ENCODE measurements at regions not wholly inside any gene's neighbourhood (a gene's known extent, or its start where the extent isn't known, plus 50 kb on each side); places are given as distances from the start of the nearest gene placed in this dataset.

DNA sequence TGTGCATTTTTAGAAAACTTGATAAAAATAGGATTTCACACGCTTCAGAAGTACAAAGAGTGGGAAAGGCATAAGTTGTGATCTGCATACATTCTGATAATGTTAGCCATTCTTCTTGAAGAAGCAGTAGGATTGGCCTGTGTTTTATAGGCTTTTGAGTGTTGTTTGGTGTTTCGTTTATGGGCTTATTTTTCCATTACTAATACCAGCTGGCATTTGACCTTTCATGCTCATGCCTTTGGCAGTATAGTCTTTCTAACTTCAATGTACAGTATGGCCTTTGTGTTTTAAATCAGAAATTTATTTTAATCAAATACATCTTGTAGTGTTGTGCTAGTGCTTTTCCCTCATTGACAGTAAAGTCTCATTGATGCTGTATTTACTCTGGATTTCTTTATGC lies 51.5 kb upstream of the SLC4A4 start:
- Histone ChIP-seq H4K20me1 (ENCODE audit: insufficient read depth) (no peaks in the 10 kb centered on the region), H3K9me3 (ENCODE audit: low read length) (no peaks in the 10 kb centered on the region), H3K9me2 (ENCODE audit: insufficient read depth, low read length) (no peaks in the 10 kb centered on the region), H3K27me3 (ENCODE audit: insufficient read depth, low read depth, low read length) (no peaks in the 10 kb centered on the region), H3K9ac (ENCODE audit: low read length) (no peak overlapping the region), H3K27ac (ENCODE audit: low read length) (no peak overlapping the region), H3K4me2 (ENCODE audit: low read length) (no peak overlapping the region), H3K79me2 (replicated peaks; ENCODE audit: insufficient read depth, low read length) (no peaks in the 10 kb centered on the region), H3K36me3 (ENCODE audit: insufficient read depth, low read length) (no peaks in the 10 kb centered on the region), H2AFZ (ENCODE audit: low read depth, low read length) (no peak overlapping the region), H3F3A (ENCODE audit: insufficient read depth, low read length, poor library complexity, severe bottlenecking) (no peaks in the 10 kb centered on the region), H3K4me3 (ENCODE audit: low read length) (no peak overlapping the region)
- no peak for TF ChIP-seq EP300 (conservative IDR thresholded peaks at IDR 0.05; ENCODE audit: poor library complexity, severe bottlenecking)
- TF ChIP-seq, protein P1, sequence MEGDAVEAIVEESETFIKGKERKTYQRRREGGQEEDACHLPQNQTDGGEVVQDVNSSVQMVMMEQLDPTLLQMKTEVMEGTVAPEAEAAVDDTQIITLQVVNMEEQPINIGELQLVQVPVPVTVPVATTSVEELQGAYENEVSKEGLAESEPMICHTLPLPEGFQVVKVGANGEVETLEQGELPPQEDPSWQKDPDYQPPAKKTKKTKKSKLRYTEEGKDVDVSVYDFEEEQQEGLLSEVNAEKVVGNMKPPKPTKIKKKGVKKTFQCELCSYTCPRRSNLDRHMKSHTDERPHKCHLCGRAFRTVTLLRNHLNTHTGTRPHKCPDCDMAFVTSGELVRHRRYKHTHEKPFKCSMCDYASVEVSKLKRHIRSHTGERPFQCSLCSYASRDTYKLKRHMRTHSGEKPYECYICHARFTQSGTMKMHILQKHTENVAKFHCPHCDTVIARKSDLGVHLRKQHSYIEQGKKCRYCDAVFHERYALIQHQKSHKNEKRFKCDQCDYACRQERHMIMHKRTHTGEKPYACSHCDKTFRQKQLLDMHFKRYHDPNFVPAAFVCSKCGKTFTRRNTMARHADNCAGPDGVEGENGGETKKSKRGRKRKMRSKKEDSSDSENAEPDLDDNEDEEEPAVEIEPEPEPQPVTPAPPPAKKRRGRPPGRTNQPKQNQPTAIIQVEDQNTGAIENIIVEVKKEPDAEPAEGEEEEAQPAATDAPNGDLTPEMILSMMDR (IDR thresholded peaks at IDR 0.05; ENCODE audit: poor library complexity, severe bottlenecking): no peak
- TF ChIP-seq SMC3 (conservative IDR thresholded peaks at IDR 0.05; ENCODE audit: poor library complexity): no peak
- no peak for TF ChIP-seq POLR2AphosphoS5 (IDR thresholded peaks at IDR 0.05)
- TF ChIP-seq MXI1 (conservative IDR thresholded peaks at IDR 0.05; ENCODE audit: poor library complexity, severe bottlenecking): no peak
- TF ChIP-seq RAD21 (conservative IDR thresholded peaks at IDR 0.05): no peak
- TF ChIP-seq, protein P2, sequence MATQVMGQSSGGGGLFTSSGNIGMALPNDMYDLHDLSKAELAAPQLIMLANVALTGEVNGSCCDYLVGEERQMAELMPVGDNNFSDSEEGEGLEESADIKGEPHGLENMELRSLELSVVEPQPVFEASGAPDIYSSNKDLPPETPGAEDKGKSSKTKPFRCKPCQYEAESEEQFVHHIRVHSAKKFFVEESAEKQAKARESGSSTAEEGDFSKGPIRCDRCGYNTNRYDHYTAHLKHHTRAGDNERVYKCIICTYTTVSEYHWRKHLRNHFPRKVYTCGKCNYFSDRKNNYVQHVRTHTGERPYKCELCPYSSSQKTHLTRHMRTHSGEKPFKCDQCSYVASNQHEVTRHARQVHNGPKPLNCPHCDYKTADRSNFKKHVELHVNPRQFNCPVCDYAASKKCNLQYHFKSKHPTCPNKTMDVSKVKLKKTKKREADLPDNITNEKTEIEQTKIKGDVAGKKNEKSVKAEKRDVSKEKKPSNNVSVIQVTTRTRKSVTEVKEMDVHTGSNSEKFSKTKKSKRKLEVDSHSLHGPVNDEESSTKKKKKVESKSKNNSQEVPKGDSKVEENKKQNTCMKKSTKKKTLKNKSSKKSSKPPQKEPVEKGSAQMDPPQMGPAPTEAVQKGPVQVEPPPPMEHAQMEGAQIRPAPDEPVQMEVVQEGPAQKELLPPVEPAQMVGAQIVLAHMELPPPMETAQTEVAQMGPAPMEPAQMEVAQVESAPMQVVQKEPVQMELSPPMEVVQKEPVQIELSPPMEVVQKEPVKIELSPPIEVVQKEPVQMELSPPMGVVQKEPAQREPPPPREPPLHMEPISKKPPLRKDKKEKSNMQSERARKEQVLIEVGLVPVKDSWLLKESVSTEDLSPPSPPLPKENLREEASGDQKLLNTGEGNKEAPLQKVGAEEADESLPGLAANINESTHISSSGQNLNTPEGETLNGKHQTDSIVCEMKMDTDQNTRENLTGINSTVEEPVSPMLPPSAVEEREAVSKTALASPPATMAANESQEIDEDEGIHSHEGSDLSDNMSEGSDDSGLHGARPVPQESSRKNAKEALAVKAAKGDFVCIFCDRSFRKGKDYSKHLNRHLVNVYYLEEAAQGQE (IDR thresholded peaks at IDR 0.05; ENCODE audit: borderline replicate concordance): no peak
- no peak for TF ChIP-seq EZH2 (IDR thresholded peaks at IDR 0.05; ENCODE audit: borderline replicate concordance, insufficient read depth, low read length, poor library complexity, severe bottlenecking)
- no peak for TF ChIP-seq TAF1 (IDR thresholded peaks at IDR 0.05; ENCODE audit: low read depth)

DNA sequence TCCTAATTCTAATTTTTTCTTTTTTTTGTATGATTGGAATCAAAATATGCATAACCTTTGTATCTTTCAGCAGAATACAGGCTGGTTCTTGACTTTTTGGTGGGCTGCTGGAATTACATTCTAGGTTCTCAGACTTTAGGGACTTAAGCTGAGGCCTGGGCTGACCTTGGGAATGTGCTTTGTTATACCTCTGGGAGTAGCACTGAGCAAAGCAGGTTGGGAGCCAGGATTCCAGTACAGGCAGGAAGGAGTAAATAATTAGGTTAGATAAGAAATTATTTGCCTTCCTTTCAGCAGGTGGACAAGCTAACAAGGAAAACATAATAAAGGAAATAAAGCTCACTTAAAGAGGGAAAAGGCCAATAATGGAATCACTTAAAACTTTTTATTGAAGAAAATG lies 49.9 kb upstream of the SLC4A4 start:
- no peaks in the 10 kb centered on the region for H4K20me1 ChIP-seq (ENCODE audit: insufficient read depth)
- H2AFZ ChIP-seq (ENCODE audit: low read depth, low read length): no peak overlapping the region
- no peaks in the 10 kb centered on the region for H3F3A ChIP-seq (ENCODE audit: insufficient read depth, low read length, poor library complexity, severe bottlenecking)
- H3K27me3 ChIP-seq (ENCODE audit: insufficient read depth, low read depth, low read length): no peaks in the 10 kb centered on the region
- no peak overlapping the region for H3K4me3 ChIP-seq (ENCODE audit: low read length)
- H3K9me2 ChIP-seq (ENCODE audit: insufficient read depth, low read length): no peaks in the 10 kb centered on the region
- H3K9me3 ChIP-seq (ENCODE audit: low read length): no peaks in the 10 kb centered on the region
- H3K4me2 ChIP-seq (ENCODE audit: low read length): no peak overlapping the region
- no peaks in the 10 kb centered on the region for H3K79me2 ChIP-seq (replicated peaks; ENCODE audit: insufficient read depth, low read length)
- no peaks in the 10 kb centered on the region for H3K36me3 ChIP-seq (ENCODE audit: insufficient read depth, low read length)
- H3K9ac ChIP-seq (ENCODE audit: low read length): no peak overlapping the region
- H3K27ac ChIP-seq (ENCODE audit: low read length): no peak overlapping the region
- no peak for TF ChIP-seq MXI1 (conservative IDR thresholded peaks at IDR 0.05; ENCODE audit: poor library complexity, severe bottlenecking)
- no peak for TF ChIP-seq SMC3 (conservative IDR thresholded peaks at IDR 0.05; ENCODE audit: poor library complexity)
- TF ChIP-seq, protein P2 (IDR thresholded peaks at IDR 0.05; ENCODE audit: borderline replicate concordance): no peak

Measured in neural cell (in vitro differentiated cells).